GM18511 (cell line): ENCODE measurements at regions not wholly inside any gene's neighbourhood (a gene's known extent, or its start where the extent isn't known, plus 50 kb on each side); places are given as distances from the start of the nearest gene placed in this dataset.

Experiments
- ATAC-seq: cut with Tn5 transposase; IDR thresholded peaks from one replicate; pipeline ENCODE4 v1.9.1; 2021; ENCODE audit warnings: mild to moderate bottlenecking, moderate library complexity; ENCODE audit not compliant: unreplicated experiment

- ATAC-seq: no peak
Measured at GRCh38 chr14:101174980-101175606, 271.6 kb upstream of the RTL1 start.

GRCh38 chr14:101175731-101176534 is 272.4 kb upstream of the RTL1 start:
- no peak for ATAC-seq

- ATAC-seq: no peak
Measured at GRCh38 chr14:101176535-101177205, 273.1 kb upstream of the RTL1 start.

DNA sequence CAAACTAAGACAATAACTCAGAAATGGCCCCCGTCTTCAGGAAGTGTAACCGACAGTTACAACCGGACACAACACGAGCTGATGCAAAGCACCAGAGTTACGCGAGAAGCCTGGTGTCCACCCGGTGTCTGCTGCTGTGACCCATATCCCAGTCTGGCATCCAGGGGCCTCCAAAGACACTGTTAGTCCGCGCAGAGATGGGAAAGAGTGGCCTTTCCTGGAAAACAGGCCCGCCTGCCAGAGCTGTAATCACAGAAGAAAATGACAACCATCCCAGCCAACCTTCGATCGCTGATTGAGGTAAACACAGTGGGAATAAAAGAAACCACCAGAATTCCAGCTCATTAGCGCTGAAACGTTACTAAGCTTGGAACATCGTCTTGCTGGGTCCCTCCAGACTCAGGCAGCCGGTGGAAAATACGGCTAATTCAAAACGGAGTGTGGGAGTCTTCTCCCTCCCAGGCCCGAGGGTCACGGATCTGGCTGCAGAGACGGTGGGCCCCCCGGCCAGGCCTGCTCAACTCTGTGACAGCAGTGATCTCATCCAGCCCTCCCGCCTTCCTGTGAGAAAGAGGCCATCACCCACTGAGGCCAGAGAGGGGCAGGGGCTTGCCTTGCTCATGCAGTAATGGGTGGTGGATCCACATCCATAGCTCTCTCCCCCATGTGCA is 273.9 kb upstream of the RTL1 start:
- ATAC-seq: no peak

GRCh38 chr14:101178184-101179072 is 274.9 kb upstream of the RTL1 start:
- ATAC-seq: no peak

- no peak for ATAC-seq
Measured at GRCh38 chr14:101179691-101180211, 276.2 kb upstream of the RTL1 start.

- ATAC-seq: no peak
Measured at GRCh38 chr14:101181446-101182313, 278.2 kb upstream of the RTL1 start.

DNA sequence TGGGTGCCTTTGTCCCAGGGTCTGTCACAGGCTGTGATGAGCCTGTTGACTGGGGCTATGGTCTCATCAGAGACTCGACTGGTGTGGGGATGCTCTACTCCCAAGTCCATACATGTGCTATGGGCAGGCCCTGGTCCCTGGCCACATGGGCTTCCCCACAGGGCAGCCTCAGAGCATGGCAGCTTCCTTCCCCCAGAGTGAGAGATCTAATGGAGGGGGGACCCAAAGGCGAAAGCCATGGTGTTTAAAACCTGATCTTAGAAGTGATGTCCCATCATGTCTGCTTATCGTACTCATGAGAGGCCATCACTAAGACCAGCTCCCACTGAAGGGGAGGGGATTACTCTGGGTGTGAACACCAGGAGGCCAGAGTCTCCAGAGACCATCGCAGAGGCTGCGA is 279.0 kb upstream of the RTL1 start:
- no peak for ATAC-seq

- no peak for ATAC-seq
Measured at GRCh38 chr14:101183376-101184103, 280.0 kb upstream of the RTL1 start.

DNA sequence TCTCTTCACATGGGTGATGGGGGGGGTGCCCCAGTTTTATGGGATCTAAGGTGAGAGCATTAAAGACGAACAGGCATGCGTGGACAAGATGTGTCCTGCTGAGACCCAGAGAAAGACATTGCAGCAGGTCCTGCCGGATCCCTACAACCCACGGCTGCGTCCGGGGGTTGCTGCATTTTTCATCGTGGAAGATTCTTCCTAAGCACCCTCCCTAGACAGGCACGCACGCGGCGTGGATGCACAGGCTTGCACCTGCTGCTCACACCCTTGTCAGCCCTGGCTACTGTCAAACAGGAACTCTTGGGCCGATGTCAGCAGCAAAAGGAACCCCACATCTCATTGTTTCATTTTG is 280.6 kb upstream of the RTL1 start:
- ATAC-seq: no peak

- ATAC-seq: no peak
Measured at GRCh38 chr14:101184572-101184971, 281.1 kb upstream of the RTL1 start.

DNA sequence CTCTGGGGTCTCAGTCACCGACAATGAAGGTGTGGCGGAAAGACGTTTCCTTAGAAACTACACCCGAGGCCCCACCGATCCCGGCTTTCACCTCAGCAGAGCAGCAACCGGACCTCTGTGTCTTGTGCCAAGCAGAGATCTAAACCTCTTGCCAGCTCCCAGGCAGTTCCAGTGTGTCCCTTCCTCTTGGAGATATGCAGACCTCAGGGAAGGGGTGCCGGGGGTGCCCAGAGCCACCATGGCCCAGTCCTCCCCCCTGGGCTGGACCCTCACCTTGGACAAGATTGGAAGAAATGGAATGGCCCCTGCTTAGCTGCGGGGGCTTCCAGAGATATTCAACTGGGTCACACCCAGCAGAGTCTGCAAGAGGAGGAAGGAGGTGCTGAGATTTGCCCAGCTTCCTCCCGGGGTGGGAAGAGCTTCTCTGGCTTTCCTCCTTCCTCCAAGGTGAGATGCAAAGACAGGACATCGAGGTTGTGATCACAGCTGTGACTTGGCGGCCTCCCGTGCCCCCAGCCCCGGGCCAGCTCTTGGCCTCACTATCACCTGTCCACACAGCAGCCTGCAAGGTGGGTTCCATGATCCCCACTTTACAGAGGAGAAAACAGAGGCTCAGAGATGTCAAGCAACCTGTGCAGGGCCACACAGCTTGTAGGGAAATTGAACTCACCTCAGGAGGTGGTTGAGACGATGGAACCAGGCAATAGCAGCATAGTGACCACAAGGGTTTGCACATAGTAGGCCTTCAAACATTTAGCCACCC is 281.7 kb upstream of the RTL1 start:
- no peak for ATAC-seq

DNA sequence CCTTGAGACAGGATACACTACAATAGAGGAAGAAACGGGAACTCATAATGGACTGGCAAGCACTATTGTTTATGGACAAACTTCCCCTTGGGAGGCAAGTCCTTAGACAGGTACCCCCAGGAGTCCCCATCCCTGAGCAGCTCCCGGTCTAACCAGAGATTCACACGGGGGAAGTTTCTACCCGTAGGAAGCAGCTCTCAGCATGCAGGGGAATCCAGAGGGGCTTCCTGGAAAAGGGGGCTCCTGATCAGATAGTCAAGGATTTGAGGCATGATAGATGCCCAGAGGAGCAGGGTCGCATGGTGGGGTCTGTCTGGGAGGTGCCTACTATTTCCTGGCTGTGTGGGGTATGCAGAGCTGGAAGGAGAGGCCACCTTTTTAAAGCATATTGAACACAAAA is 282.4 kb upstream of the RTL1 start:
- no peak for ATAC-seq

DNA sequence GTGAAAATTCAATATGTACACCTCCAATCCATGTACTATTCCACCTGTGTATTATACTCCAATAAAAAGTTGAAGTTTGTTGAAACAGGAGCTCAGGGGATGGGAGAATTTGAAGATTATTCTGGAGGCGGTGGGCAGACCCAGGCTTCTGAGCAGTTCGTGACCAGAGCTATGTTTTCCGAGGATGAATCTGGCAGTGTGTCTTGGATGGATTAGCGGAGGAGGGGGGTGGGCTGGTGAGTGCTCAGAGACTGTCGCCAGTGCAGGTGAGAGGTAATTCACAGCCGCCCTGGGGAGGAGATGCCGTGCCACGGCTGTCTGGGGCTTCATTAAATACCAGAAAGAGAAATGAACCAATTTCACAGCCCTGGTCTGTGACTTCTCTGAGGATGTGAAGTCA is 283.0 kb upstream of the RTL1 start:
- ATAC-seq: no peak

DNA sequence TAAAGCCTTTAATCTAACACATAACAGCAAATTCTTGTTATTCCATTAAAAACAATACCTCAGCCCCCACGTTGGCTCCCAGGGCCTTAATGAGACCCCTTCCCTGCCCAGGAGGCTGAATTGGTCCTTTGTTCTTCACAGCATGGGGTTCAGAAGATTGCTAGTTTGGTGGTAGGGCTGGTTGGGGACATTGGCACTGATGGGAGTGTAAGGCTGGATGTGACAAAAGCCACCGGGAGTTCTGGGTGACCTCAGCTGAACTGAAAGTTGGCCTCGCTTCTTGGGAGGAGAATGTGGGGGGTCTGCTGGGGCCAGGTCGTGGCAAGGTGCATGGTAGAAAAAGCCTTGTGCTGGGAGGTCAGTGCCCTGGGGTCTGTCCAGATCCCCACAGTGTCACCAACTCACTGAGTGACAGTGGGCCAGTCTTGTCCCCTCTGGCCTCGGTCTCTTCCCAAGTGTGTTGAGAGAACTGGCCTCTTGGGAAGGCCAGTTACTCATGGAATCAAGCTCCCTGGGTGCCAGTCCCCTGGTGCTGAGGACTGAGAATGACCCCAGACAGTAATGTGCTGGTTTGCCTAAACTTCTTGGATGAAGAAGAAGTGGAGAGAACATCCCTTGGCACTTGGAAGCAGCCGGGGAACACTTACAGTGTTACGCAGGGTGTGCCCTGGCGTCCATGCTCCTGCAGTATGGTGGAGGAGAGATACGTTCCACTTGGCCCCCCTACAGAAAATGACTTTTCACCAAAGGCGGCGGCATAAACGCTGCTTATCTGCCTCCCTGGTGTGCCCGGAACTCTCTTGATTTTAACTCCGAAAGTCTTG is 283.7 kb upstream of the RTL1 start:
- no peak for ATAC-seq

DNA sequence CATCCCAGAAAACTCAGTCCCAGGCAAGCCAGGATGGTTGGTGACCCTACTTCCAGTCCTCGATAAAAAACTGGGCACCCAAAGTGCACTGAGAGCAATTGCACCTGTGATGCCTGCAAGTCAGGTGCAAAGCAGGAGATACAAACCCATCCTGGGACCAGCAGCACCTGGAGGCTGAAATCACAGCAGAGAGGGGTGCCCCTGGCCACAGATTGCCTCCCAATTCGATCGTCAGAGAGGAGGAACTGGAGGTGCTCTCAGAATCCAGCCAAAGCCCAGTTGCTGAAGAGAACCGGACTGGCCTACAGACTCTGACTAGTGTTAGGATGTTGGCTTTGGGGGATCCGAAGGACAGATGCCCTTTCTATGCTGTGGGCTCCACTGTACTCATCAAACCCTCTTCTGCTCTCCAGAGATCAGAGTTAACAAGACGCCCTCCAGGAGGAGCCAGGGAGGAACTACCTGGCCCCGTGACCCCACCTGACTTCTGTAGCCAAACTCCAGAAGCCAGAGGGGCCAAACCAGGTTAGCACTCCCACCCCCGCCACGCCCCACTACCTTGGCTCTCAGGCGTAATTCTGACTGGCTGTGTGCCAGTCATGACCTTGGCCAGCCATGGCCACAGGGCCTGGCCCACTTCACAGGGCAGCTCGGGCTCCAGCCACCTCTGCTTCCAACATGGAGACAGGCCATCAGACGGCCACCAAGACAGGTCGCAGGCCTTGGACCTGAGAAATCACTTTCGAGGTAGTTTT is 284.5 kb upstream of the RTL1 start:
- ATAC-seq: no peak

- no peak for ATAC-seq
Measured at GRCh38 chr14:101188571-101188915, 285.0 kb upstream of the RTL1 start.
